ENCODE measurements at regions not wholly inside any gene's neighbourhood (a gene's known extent, or its start where the extent isn't known, plus 50 kb on each side); places are given as distances from the start of the nearest gene placed in this dataset.
"Not testable (repeated sequence)": the region's sequence is repeated elsewhere in the genome, so short reads cannot be mapped to it uniquely, and the experiment has no call there.

DNA sequence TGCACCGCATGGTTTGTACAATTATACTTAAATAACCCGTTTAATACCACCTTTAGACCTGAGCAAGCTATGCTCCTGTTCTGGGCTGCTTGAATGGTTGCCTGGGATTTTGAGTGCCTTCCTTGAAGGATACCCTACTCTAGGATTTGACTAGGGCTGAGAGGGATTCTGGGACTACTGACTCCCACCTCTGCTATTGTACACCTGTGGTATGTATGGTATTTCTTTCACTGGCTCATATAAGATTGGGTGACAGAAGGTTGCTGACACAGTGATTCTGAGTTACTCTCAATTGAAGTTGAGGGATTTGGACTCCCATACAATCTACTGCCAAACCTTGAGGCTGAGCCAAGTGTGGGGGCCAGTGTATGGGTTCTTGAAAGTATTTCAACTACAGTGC is 494.4 kb upstream of the SEMA3D start:
- H3K9me3 ChIP-seq (ENCODE audit: severe bottlenecking) = no peaks in the 10 kb centered on the region
- H3K27me3 ChIP-seq (ENCODE audit: insufficient read depth, low read depth, severe bottlenecking) = no peaks in the 10 kb centered on the region

DNA sequence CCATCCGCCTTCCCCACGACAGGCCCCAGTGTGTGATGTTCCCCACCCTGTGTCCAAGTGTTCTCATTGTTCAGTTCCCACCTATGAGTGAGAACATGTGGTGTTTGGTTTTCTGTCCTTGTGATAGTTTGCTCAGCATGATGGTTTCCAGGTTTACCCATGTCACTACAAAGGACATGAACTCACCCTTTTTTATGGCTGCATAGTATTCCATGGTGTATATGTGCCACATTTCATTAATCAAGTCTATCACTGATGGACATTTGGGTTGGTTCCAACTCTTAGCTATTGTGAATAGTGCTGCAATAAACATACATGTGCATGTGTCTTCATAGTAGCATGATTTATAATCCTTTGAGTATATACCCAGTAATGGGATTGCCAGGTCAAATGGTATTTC is 488.2 kb upstream of the SEMA3D start:
- not testable (repeated sequence) for H3K9me3 ChIP-seq (ENCODE audit: severe bottlenecking); H3K4me3 ChIP-seq (ENCODE audit: low read depth, low read length); DNase-seq; H3K27ac ChIP-seq; H3K36me3 ChIP-seq; H3K27me3 ChIP-seq (ENCODE audit: insufficient read depth, low read depth, severe bottlenecking)

More for the DNA sequence above, 494.4 kb upstream of the SEMA3D start:
- Histone ChIP-seq H3K36me3 (no peaks in the 10 kb centered on the region), H3K4me3 (ENCODE audit: low read depth, low read length) (no peak overlapping the region), H3K27ac (no peak overlapping the region)
- TF ChIP-seq CTCF (IDR thresholded peaks at IDR 0.05; ENCODE audit: low read depth, low read length) = no peak
- DNase-seq = no peak

- DNase-seq = no peak
- TF ChIP-seq CTCF (IDR thresholded peaks at IDR 0.05; ENCODE audit: low read depth, low read length) = no peak
- Histone ChIP-seq H3K27me3 (ENCODE audit: insufficient read depth, low read depth, severe bottlenecking) (no peaks in the 10 kb centered on the region), H3K9me3 (ENCODE audit: severe bottlenecking) (no peaks in the 10 kb centered on the region), H3K36me3 (no peaks in the 10 kb centered on the region), H3K27ac (no peak overlapping the region), H3K4me3 (ENCODE audit: low read depth, low read length) (no peak overlapping the region)
Measured at GRCh38 chr7:85673876-85674275, 487.0 kb upstream of the SEMA3D start.

DNA sequence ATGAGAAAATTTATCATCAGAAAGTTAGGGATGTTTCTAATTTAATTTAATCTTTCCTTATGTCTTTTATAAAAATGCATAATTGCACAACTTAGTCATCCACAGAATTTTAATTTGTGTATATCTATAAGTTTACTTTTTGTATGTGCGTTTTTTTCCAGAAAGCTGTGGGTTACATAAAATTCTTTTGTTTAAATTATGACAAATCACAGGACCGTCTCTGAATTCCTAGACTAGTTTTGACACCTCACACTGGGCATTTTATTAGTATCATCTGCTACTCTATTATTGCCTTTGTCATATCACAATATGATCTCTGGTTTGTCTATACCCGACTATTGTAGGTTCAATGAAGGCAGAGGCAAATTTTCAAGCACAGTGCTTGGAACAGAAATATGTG is 482.4 kb upstream of the SEMA3D start:
- no peaks in the 10 kb centered on the region for H3K27me3 ChIP-seq (ENCODE audit: insufficient read depth, low read depth, severe bottlenecking)
- no peak for DNase-seq
- H3K36me3 ChIP-seq = no peaks in the 10 kb centered on the region
- no peak for TF ChIP-seq CTCF (IDR thresholded peaks at IDR 0.05; ENCODE audit: low read depth, low read length)
- no peak overlapping the region for H3K4me3 ChIP-seq (ENCODE audit: low read depth, low read length)
- no peaks in the 10 kb centered on the region for H3K9me3 ChIP-seq (ENCODE audit: severe bottlenecking)
- H3K27ac ChIP-seq = no peak overlapping the region

GRCh38 chr7:85664341-85664740 is 477.5 kb upstream of the SEMA3D start:
- H3K27me3 ChIP-seq (ENCODE audit: insufficient read depth, low read depth, severe bottlenecking) = no peaks in the 10 kb centered on the region
- H3K9me3 ChIP-seq (ENCODE audit: severe bottlenecking) = no peaks in the 10 kb centered on the region
- H3K4me3 ChIP-seq (ENCODE audit: low read depth, low read length) = no peak overlapping the region
- DNase-seq = no peak
- no peak for TF ChIP-seq CTCF (IDR thresholded peaks at IDR 0.05; ENCODE audit: low read depth, low read length)
- no peak overlapping the region for H3K27ac ChIP-seq
- no peaks in the 10 kb centered on the region for H3K36me3 ChIP-seq

DNA sequence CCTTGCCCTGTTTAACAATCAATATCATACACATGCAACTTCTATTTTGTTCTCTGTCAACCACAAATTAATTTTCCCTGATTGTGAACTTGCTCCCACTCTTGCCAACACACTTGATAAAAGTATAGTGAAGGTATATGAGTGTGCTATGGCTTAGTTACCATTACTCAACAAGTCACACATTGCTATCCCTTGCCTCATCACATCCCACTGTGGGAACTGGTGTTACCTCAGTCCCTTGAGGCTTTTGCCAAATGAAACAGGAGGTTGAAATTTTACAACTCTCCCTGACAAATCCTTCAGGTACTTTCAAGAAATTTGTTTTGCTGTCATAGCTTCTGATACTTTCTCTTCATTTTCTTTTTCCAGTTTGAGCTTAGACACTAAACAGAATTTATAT is 472.5 kb upstream of the SEMA3D start:
- no peaks in the 10 kb centered on the region for H3K27me3 ChIP-seq (ENCODE audit: insufficient read depth, low read depth, severe bottlenecking)
- no peak overlapping the region for H3K4me3 ChIP-seq (ENCODE audit: low read depth, low read length)
- DNase-seq = no peak
- no peaks in the 10 kb centered on the region for H3K9me3 ChIP-seq (ENCODE audit: severe bottlenecking)
- H3K36me3 ChIP-seq = no peaks in the 10 kb centered on the region
- H3K27ac ChIP-seq = no peak overlapping the region
- no peak for TF ChIP-seq CTCF (IDR thresholded peaks at IDR 0.05; ENCODE audit: low read depth, low read length)
